Neural progenitor cell (in vitro differentiated cells): ENCODE measurements at regions not wholly inside any gene's neighbourhood (a gene's known extent, or its start where the extent isn't known, plus 50 kb on each side); places are given as distances from the start of the nearest gene placed in this dataset.

Source experiments
- DNase-seq: peaks from one replicate; pipeline ENCODE4 v3.0.0-alpha.2; 2016; ENCODE audit warnings: low spot score
- H2AFZ ChIP-seq: fragments of 200-600 bp; sonication (generic); replicated peaks from 2 replicates; pipeline ENCODE4 v1.6.1; 2016; ENCODE audit warnings: antibody characterized with exemption
- H3F3A ChIP-seq: fragments of 200-600 bp; sonication (generic); 2 replicates; pipeline ENCODE4 v1.6.1; 2016; ENCODE audit warnings: antibody characterized with exemption, low read depth
- H3K27ac ChIP-seq: fragments of 200-600 bp; sonication (generic); 2 replicates; pipeline ENCODE4 v1.5.1; 2016; ENCODE audit warnings: mild to moderate bottlenecking
- H3K27me3 ChIP-seq: fragments of 200-600 bp; sonication (generic); 2 replicates; pipeline ENCODE4 v1.6.1; 2016; ENCODE audit warnings: mild to moderate bottlenecking, moderate library complexity
- H3K36me3 ChIP-seq: fragments of 200-600 bp; sonication (generic); 2 replicates; pipeline ENCODE4 v1.5.1; 2016
- H3K4me1 ChIP-seq: fragments of 200-600 bp; sonication (generic); 2 replicates; pipeline ENCODE4 v1.6.1; 2016; ENCODE audit warnings: mixed run types
- H3K4me2 ChIP-seq: fragments of 200-600 bp; sonication (generic); 2 replicates; pipeline ENCODE4 v1.6.1; 2016
- H3K4me3 ChIP-seq: fragments of 200-600 bp; sonication (generic); 2 replicates; pipeline ENCODE4 v1.5.1; 2016
- H3K79me2 ChIP-seq: fragments of 200-600 bp; sonication (generic); 2 replicates; pipeline ENCODE4 v1.6.1; 2016; ENCODE audit warnings: low read depth
- H3K9ac ChIP-seq: fragments of 200-600 bp; sonication (generic); 2 replicates; pipeline ENCODE4 v1.6.1; 2016
- H3K9me3 ChIP-seq: fragments of 200-600 bp; sonication (generic); 2 replicates; pipeline ENCODE4 v1.5.1; 2016; ENCODE audit warnings: low read depth
- H4K20me1 ChIP-seq: fragments of 200-600 bp; sonication (generic); 2 replicates; pipeline ENCODE4 v1.6.1; 2016; ENCODE audit warnings: low read depth
- H3K27ac Mint-ChIP-seq: 3 replicates; pipeline ENCODE4 v1.8.0; 2021; ENCODE audit warnings: mixed read lengths
- H3K27me3 Mint-ChIP-seq: 2 replicates; pipeline ENCODE4 v1.8.0; 2022; ENCODE audit warnings: low read depth, mild to moderate bottlenecking, inconsistent platforms, moderate library complexity, mixed read lengths; ENCODE audit not compliant: insufficient read depth
- H3K36me3 Mint-ChIP-seq: 3 replicates; pipeline ENCODE4 v1.8.0; 2021; ENCODE audit warnings: mixed read lengths
- H3K4me1 Mint-ChIP-seq: 3 replicates; pipeline ENCODE4 v1.8.0; 2021; ENCODE audit warnings: mixed read lengths
- H3K4me3 Mint-ChIP-seq: 3 replicates; pipeline ENCODE4 v1.8.0; 2021; ENCODE audit warnings: mild to moderate bottlenecking, moderate library complexity, mixed read lengths
- H3K9me3 Mint-ChIP-seq: 3 replicates; pipeline ENCODE4 v1.8.0; 2020; ENCODE audit warnings: mixed read lengths
- CTCF ChIP-seq: fragments of 200-600 bp; sonication (generic); IDR thresholded peaks from 2 replicates; pipeline ENCODE4 v1.5.1; 2017; ENCODE audit warnings: antibody characterized with exemption, mild to moderate bottlenecking
- EZH2 ChIP-seq: fragments of 200-600 bp; sonication (generic); IDR thresholded peaks from 2 replicates; pipeline ENCODE4 v1.6.1; 2017; ENCODE audit warnings: antibody characterized with exemption, mild to moderate bottlenecking, moderate library complexity
- EZH2phosphoT487 ChIP-seq: fragments of 200-600 bp; sonication (generic); IDR thresholded peaks from 2 replicates; pipeline ENCODE4 v1.6.1; 2017; ENCODE audit warnings: antibody characterized with exemption

GRCh38 chr3:70400194-70400593 lies 87.8 kb upstream of the MDFIC2 start:
- Histone ChIP-seq H3K4me1 (no peaks in the 10 kb centered on the region), H3K4me3 (no peak overlapping the region), H3K27me3 (no peaks in the 10 kb centered on the region), H3K79me2 (no peaks in the 10 kb centered on the region), H2AFZ (no peak overlapping the region), H3K9me3 (no peaks in the 10 kb centered on the region), H3F3A (no peaks in the 10 kb centered on the region), H3K9ac (no peak overlapping the region), H3K27ac (no peak overlapping the region), H4K20me1 (no peaks in the 10 kb centered on the region), H3K4me2 (no peak overlapping the region), H3K36me3 (no peaks in the 10 kb centered on the region)
- Mint-ChIP-seq H3K9me3 (no peaks in the 10 kb centered on the region), H3K27ac (no peak overlapping the region), H3K27me3 (peaks cover 2% of the 10 kb centered on the region), H3K36me3 (no peaks in the 10 kb centered on the region), H3K4me1 (no peaks in the 10 kb centered on the region), H3K4me3 (no peak overlapping the region)
- DNase-seq, result no peak
- TF ChIP-seq CTCF, result no peak
- no peak for TF ChIP-seq EZH2phosphoT487
- no peak for TF ChIP-seq EZH2

GRCh38 chr3:70393881-70394612 lies 81.6 kb upstream of the MDFIC2 start:
- TF ChIP-seq EZH2phosphoT487 (no peak), CTCF (no peak), EZH2 (no peak)
- Mint-ChIP-seq H3K4me3 (no peak overlapping the region), H3K9me3 (no peaks in the 10 kb centered on the region), H3K27ac (no peak overlapping the region), H3K4me1 (no peaks in the 10 kb centered on the region), H3K36me3 (no peaks in the 10 kb centered on the region), H3K27me3 (peaks cover 3% of the 10 kb centered on the region)
- H3K79me2 ChIP-seq, result no peaks in the 10 kb centered on the region
- H2AFZ ChIP-seq, result no peak overlapping the region
- no peak for DNase-seq
- H4K20me1 ChIP-seq, result no peaks in the 10 kb centered on the region
- H3K4me2 ChIP-seq, result no peak overlapping the region
- no peak overlapping the region for H3K4me3 ChIP-seq
- no peaks in the 10 kb centered on the region for H3K36me3 ChIP-seq
- H3F3A ChIP-seq, result no peaks in the 10 kb centered on the region
- H3K9me3 ChIP-seq, result no peaks in the 10 kb centered on the region
- H3K4me1 ChIP-seq, result no peaks in the 10 kb centered on the region
- no peaks in the 10 kb centered on the region for H3K27me3 ChIP-seq
- H3K27ac ChIP-seq, result no peak overlapping the region
- H3K9ac ChIP-seq, result no peak overlapping the region

GRCh38 chr3:70392227-70392626 lies 79.8 kb upstream of the MDFIC2 start:
- Histone ChIP-seq H3K4me3 (no peak overlapping the region), H3K79me2 (no peaks in the 10 kb centered on the region), H3K9me3 (no peaks in the 10 kb centered on the region), H3K27me3 (no peaks in the 10 kb centered on the region), H2AFZ (no peak overlapping the region), H3K4me2 (no peak overlapping the region), H3K9ac (no peak overlapping the region), H3K4me1 (no peaks in the 10 kb centered on the region), H3K36me3 (no peaks in the 10 kb centered on the region), H4K20me1 (no peaks in the 10 kb centered on the region), H3K27ac (no peak overlapping the region), H3F3A (no peaks in the 10 kb centered on the region)
- H3K9me3 Mint-ChIP-seq, result no peaks in the 10 kb centered on the region
- DNase-seq, result peak; percentile 7
- TF ChIP-seq EZH2phosphoT487, result no peak
- TF ChIP-seq CTCF, result peak; percentile 18
- no peak for TF ChIP-seq EZH2
- H3K27ac Mint-ChIP-seq, result no peak overlapping the region
- H3K4me1 Mint-ChIP-seq, result no peaks in the 10 kb centered on the region
- H3K27me3 Mint-ChIP-seq, result peaks cover 3% of the 10 kb centered on the region
- no peak overlapping the region for H3K4me3 Mint-ChIP-seq
- H3K36me3 Mint-ChIP-seq, result no peaks in the 10 kb centered on the region
